GM18502 (cell line): ENCODE measurements at regions not wholly inside any gene's neighbourhood (a gene's known extent, or its start where the extent isn't known, plus 50 kb on each side); places are given as distances from the start of the nearest gene placed in this dataset.
"Not testable (repeated sequence)": the region's sequence is repeated elsewhere in the genome, so short reads cannot be mapped to it uniquely, and the experiment has no call there.

Experiments used
- ATAC-seq: cut with Tn5 transposase; IDR thresholded peaks from one replicate; pipeline ENCODE4 v1.9.1; 2021; ENCODE audit warnings: mild to moderate bottlenecking; ENCODE audit not compliant: unreplicated experiment, poor library complexity

GRCh38 chr14:101284711-101285110 lies 276.6 kb upstream of the DIO3 start:
- no peak for ATAC-seq

- no peak for ATAC-seq
These were observed 274.9 kb upstream of the DIO3 start for GRCh38 chr14:101286271-101287018.

- no peak for ATAC-seq
These were observed 272.7 kb upstream of the DIO3 start for GRCh38 chr14:101288436-101289229.

DNA sequence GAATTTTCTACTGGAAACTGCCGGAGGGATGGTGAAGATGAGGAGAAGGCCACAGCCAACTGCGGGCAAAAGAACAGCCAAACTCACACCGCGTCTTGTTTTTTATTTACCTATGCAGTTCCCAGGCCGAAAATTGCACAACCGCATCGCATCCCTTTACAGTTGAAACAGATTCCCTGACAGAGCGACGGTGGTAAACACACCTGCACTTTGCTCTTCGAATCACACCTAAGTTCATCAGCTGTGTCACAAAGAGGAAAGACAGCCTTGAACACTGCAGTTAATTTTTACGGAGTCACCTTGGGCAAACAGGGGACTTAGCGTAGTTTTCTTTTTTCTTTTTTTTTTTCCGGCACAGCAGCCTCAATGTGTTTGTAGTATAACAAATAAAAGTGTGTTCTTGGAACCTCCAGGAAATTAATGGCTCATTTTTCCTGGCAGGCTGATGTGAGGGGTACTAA lies 272.0 kb upstream of the DIO3 start:
- no peak for ATAC-seq

DNA sequence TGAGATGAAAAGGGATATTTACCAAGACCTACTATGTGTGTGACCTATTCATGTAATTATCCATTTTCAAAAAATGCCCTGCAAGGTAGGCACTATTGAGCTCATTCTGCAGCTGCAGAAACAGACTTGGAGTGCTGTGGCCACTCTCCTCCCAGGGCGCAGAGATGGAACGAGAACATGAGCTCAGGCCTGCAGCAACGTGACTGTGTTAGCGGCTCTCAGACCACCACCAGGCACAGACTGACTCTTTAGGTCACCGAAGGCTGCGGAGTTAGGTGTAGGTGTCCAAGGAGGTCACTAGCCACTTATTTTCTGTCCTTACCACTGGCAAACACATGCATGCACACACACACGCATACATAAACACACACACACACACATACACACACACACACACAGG lies 271.4 kb upstream of the DIO3 start:
- no peak for ATAC-seq

DNA sequence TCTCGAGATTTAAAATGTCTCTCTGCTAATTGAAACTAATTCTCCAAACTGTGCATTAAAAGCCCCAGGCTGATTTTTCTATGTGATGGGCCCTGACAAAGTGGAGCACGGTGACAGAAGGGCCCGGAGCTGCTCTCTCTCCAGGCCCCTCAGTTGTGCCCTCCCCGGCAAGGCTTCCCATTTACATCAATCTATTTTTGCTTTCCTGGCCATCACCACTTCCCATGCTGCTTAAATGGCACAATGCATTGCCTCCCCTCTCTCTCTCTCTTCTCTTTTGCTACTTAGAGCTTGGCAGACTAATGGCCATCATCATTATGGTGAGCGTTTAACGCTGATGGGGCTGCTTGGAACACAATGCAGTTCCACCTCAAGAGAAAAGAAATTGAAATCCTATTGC lies 270.7 kb upstream of the DIO3 start:
- no peak for ATAC-seq

GRCh38 chr14:101291390-101291789 lies 269.9 kb upstream of the DIO3 start:
- no peak for ATAC-seq

DNA sequence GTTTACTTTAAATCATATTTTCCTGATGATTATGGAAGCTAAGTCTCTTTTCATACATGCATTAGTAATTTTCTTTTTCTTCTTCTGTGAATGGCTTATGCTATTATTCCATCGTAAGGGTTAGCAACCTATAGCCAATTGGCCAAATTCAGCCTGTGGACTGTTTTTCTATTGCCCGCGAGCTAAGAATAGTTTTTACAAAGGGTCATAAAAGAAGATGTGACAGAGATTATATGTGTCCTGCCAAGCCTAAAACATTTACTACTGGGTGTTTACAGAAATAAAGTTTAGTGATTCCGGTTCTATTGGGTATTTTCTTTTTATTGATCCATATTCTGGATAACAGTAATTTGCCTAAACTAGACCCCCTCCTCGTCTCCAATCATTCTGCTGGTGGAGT lies 268.8 kb upstream of the DIO3 start:
- ATAC-seq, result no peak

DNA sequence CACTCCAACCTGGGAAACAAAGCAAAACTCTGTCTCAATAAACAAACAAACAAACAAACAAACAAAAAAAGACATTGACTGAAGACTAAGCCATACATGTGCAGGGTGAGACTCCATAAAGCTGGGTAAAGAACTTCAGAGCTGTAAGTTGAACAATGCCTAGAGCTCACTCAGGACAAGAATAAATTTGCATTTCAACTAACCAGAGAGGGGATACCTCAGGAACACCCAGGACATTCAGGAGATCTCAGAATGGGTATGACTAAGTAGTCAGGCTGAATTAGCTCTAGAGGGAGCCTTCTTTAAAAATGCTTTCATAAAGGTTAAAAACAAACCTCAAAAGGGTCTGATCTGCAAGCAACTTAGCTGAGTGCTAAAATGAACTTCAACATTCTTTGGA lies 267.7 kb upstream of the DIO3 start:
- no peak for ATAC-seq

GRCh38 chr14:101294136-101294535 lies 267.2 kb upstream of the DIO3 start:
- ATAC-seq, result no peak

GRCh38 chr14:101299781-101300180 lies 261.5 kb upstream of the DIO3 start:
- ATAC-seq, result not testable (repeated sequence)

DNA sequence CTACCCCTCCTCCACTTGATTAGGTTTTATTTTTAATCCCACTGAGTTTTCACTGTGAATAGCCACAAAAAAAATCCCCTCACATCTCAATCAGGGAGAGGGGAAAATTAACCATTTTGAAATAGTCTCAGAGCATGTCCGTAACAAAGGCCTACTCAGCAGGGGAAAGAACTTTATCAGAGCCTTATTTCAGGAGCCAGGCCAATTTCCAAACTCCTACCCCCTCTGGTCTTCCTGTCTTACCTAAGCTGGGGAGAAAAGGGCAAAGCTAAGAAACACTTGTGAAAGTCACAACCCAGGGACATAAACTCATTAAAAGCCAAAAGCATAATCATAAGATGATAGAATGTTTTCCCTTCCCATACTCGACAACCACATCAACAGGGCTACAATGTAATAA lies 260.3 kb upstream of the DIO3 start:
- ATAC-seq, result no peak

- ATAC-seq, result not testable (repeated sequence)
These were observed 254.1 kb upstream of the DIO3 start for GRCh38 chr14:101307162-101307561.

DNA sequence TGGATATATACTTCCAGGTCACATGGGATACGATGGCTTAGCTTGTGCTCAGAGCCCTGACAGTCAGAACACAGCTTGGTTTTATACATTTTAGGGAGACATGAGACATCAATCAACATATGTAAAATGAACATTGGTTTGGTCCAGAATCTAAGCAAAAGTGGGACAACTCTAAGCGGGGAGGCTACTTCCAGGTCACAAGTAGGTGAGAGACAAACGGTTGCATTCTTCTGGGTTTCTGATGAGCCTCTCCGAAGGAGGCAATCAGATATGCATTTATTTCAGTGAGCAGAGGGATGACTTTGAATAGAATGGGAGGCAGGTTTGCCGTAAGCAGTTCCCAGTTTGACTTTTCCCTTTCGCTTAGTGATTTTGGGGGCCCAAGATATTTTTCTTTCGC lies 250.1 kb upstream of the DIO3 start:
- not testable (repeated sequence) for ATAC-seq

- no peak for ATAC-seq
These were observed 248.0 kb upstream of the DIO3 start for GRCh38 chr14:101313268-101313667.

DNA sequence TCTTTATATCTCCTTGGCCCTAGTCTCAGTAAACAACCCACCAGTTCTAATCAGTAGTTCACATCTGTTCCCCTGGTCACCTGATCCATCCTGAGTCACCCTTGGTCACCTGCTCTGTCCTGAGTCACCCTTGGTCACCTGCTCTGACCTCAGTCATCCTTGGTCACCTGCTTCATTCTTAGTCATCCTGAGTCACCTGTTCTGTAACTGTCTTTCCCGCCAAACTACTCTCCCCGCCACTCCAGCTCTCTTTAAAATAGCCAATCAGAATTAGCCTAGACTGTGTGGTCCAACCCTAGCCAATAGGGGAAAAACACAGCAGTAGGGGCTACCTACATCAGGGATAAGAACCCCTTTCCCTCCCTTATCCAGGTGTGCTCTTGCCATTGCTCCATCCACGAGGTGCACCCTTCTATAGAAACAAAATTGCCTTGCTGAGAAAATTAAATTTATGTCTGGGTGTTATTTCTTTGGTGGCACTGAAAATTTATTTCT lies 245.4 kb upstream of the DIO3 start:
- ATAC-seq, result no peak

DNA sequence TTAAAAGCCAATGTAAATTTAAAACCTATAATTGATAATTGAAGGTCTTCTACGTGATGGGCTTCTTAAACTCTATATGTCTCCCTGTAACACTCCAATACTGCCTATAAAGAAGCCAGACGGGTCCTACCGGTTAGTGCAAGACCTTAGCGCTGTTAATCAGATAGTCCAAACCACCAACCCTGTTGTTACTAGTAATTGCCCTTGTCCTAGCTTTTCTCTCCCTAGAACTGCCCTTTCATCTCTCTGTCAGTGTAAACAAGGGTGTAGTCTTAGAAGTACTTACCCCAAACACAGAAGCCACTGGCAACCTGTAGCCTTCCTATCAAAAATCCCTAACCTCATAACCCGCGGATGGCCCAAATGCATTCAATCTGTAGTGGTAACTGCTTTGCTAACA lies 243.0 kb upstream of the DIO3 start:
- ATAC-seq, result no peak

DNA sequence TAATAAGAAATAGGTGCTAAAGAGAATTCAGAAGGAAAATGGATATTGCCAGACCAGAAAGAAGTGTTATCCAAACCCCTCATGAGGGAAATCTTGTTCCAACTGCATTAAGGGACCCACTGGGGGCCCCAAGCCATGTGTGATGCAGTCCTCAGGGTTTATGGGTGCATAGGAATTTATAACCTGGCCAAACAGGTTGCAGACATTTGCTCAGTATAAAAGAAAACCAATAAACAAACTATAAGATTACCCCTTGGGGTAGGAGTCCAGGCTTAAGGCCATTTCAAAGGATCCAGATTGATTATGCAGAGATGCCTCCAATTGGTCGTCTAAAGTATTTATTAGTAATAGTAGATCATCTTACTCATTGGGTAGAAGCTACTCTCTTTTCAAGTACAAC lies 240.9 kb upstream of the DIO3 start:
- ATAC-seq, result no peak

DNA sequence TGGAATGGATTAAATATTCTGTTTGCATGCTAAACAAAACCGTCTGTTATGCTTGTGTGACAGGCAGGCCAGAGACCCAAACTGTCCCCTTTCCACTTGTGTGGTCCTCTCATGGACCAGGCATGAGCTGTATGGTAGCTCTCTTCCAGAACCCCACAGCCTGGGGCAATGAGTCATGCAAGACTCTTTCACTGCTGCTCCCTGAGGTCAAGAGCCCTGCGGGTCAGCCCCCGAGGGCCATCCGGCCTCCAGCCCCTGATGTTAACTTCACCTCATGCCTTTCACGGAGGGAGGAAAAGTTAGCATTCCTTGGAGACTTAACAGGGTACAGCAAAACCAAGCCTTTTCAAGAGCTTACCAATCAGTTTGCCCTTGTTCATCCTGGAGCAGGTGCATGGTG lies 239.1 kb upstream of the DIO3 start:
- no peak for ATAC-seq

DNA sequence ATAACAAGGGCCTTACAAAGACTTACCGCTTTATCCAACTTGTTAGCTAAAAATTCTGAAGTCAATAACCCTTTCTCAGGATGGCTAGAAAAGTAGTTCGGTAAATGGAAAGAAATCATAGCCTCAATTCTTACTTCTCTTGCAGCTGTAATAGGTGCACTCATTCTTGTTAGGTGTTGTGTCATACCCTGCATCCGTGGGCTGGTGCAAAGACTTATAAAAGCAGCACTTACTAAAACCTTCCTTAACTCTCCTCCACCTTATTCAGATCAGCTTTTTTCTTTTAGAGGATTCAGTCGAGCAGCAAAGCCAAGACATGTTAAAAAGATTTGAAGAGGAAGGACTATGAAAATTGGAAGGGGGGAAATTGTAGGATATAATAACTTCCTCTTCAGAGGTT lies 238.2 kb upstream of the DIO3 start:
- ATAC-seq, result no peak

GRCh38 chr14:101323614-101324235 lies 237.6 kb upstream of the DIO3 start:
- ATAC-seq, result not testable (repeated sequence)
